ENCODE measurements at regions not wholly inside any gene's neighbourhood (a gene's known extent, or its start where the extent isn't known, plus 50 kb on each side); places are given as distances from the start of the nearest gene placed in this dataset.
"Not testable (repeated sequence)": the region's sequence is repeated elsewhere in the genome, so short reads cannot be mapped to it uniquely, and the experiment has no call there.

DNA sequence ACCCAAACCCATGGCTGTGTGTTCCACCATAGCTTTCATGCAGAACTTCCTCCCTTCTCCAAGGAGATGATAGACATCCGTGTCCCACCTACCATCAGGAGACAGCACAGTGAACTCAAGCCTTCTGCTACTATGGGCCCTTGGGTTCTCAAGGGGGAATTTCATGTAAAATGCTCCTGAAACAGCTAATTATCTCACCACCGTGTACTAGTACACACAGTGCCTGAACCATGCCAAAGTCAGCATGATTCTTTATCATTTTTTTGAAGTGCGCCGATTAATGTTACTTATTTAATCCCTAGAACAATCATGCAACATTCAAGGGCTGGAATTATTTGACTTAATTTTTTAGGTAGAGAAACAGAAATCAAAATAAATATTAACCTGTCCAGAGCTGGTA is 147.2 kb downstream of the PPIAL4A start:
- not testable (repeated sequence) for TF ChIP-seq CTCF (IDR thresholded peaks at IDR 0.05; ENCODE audit: low read length); EZH2 (IDR thresholded peaks at IDR 0.05; ENCODE audit: borderline replicate concordance, low read length)
